SU-DHL-6 (cell line): ENCODE measurements at regions not wholly inside any gene's neighbourhood (a gene's known extent, or its start where the extent isn't known, plus 50 kb on each side); places are given as distances from the start of the nearest gene placed in this dataset.

Experiments used
- EZH2phosphoT487 ChIP-seq: fragments of 200-600 bp; sonication (generic), shearing (Covaris generic); conservative IDR thresholded peaks from 2 replicates; pipeline ENCODE4 v1.6.1; 2018; ENCODE audit warnings: mild to moderate bottlenecking, antibody characterized with exemption, low read length, moderate library complexity, mixed read lengths
- TF ChIP-seq, protein P1 (sequence below): fragments of 200-600 bp; sonication (generic); IDR thresholded peaks from one replicate; pipeline ENCODE4 v1.5.1; 2017; ENCODE audit warnings: antibody characterized with exemption, mild to moderate bottlenecking, low read length, moderate library complexity; ENCODE audit not compliant: insufficient read depth, poor library complexity, severe bottlenecking

DNA sequence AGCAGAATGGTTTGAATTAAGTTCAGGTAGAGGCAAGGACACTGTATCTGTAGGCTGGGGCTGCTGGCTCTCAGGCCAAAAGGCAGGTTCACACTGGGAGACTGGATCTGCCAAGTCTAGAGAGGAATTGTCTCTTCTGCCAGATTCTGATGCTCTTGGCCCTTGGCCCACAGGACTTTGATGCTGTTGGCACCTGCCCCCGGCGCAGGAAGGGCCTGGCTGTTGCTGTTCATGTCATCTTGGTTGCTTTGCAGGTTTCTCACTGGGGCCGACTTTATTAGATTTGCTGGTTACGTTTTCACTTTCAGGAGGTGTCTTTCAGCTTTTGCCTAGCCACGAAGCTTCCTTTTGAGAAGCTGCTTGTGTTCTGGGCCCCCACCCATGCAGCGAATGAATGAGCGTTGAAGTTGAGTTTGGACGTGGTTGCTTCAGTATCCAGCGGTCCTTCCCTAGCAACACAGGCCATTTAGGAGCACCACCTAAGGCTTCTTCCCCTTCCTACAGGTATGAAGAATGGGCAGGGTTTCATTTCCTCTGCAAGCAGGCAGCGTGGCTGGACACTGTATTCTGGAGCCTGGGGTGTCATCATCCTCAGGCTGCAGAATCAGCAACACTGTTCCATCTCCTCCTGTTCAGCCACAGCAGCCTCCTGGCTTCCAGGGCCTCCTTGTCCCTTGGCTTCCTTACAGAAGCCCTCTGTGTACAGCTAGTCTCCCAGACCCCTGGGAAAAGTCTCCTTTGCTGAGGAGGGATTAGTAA lies 65.6 kb upstream of the PRR23C start:
- TF ChIP-seq, protein P1, sequence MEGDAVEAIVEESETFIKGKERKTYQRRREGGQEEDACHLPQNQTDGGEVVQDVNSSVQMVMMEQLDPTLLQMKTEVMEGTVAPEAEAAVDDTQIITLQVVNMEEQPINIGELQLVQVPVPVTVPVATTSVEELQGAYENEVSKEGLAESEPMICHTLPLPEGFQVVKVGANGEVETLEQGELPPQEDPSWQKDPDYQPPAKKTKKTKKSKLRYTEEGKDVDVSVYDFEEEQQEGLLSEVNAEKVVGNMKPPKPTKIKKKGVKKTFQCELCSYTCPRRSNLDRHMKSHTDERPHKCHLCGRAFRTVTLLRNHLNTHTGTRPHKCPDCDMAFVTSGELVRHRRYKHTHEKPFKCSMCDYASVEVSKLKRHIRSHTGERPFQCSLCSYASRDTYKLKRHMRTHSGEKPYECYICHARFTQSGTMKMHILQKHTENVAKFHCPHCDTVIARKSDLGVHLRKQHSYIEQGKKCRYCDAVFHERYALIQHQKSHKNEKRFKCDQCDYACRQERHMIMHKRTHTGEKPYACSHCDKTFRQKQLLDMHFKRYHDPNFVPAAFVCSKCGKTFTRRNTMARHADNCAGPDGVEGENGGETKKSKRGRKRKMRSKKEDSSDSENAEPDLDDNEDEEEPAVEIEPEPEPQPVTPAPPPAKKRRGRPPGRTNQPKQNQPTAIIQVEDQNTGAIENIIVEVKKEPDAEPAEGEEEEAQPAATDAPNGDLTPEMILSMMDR = no peak
- no peak for TF ChIP-seq EZH2phosphoT487
